Suppressor macrophage (primary cell): ENCODE measurements at regions not wholly inside any gene's neighbourhood (a gene's known extent, or its start where the extent isn't known, plus 50 kb on each side); places are given as distances from the start of the nearest gene placed in this dataset.
"Not testable (repeated sequence)": the region's sequence is repeated elsewhere in the genome, so short reads cannot be mapped to it uniquely, and the experiment has no call there.

Experiments used
- DNase-seq, 4 experiments: peaks; one replicate each; pipeline ENCODE4 v3.0.0-alpha.2; 2020 to 2022

DNA sequence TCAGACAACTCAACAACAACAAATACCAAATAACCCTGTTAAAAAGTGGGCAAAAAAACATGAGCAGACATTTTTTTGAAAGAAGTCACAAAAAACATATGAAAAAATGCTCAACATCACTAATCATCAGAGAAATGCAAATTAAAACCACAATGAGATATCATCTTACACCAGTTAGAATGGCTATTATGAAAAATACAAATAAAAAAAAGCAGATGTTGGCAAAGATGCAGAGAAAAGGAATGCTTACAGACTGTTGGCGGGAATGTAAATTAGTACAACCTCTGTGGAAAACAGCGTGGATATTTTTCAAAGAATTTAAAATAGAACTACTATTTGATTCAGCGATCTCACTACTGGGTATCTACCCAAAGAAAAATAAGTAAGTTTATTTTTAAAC, 114.0 kb downstream of the SLC38A4 start:
- DNase-seq, result no peak

- DNase-seq, result no peak
These were observed 115.6 kb downstream of the SLC38A4 start for GRCh38 chr12:46710125-46710743.

DNA sequence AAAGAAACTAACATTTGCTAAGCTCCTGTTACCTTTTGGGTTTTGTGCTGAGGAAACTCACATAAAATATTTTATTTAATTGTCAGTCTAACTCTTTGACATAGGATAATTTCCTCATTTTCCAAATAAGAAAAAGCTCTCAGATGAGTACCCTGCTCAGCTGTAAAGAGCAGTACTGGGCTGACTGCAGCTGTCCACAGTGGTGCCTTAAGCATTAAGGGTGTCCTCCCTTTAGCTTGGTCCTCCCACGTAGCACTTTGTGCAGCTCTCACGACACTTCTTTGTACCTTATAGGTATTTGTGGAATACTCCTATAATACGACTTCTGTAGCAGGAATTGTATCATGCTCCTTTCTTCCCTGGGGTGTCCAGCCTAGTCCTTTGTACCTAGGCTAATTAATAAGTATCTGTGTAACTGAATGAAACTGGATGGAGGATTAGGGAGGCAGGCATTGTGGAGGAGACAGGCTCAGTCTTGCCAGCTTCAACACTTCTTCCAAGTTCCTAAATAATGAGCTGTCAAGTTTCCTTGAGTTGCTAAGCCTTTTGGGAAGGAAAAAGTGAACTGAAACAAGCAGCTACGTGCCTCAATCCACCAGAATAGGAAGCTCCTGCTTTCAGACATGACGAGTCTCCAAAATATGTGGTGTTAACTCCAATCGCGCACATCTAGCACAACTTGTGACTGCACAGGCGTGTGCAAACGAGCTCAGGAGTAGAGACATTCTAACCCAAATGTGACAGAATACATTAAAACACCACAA, 123.0 kb downstream of the SLC38A4 start:
- DNase-seq, result peak; percentile 49 to 75 (median 59)

- no peak for DNase-seq
These were observed 124.4 kb downstream of the SLC38A4 start for GRCh38 chr12:46701356-46701755.

GRCh38 chr12:46699986-46700385, 125.8 kb downstream of the SLC38A4 start:
- DNase-seq, result no peak

DNA sequence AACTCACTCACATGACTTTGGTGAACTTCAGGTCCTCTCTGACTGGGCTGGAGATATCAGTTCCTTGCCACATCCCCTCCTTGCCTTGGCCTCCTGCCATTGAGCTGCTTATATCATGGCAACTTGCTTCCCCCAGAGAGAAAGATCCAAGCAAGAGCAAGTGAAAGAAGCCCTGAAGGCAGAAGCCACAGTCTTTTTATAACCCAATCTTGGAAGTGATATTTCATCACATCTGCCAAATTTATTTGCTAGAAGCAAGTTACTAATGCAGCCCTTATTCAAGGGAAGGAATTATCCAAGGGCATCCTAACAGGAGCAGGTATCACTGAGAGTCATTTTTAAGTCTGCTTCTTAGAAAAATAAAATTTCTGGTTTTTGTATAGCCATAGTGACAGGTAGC, 127.8 kb downstream of the SLC38A4 start:
- no peak for DNase-seq

- no peak for DNase-seq
These were observed 132.3 kb downstream of the SLC38A4 start for GRCh38 chr12:46693518-46693917.

GRCh38 chr12:46693034-46693433, 132.8 kb downstream of the SLC38A4 start:
- DNase-seq, result no peak

DNA sequence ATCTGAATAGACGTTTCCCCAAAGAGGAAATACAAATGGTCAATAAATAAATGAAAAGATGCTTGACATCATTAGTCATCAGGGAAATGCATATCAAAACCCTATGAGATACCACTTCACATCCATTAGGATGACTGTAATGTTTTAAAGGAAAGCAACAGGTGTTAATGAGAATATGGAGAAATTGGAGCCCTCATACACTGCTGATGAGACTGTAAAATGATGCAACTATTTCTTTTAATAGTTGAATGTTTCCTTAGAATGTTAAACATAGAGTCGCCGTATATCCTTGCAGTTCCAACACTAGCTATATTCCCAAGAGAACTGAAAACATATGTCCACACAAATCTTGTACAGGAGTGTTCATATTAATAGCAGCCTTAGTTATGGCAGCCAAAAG, 133.2 kb downstream of the SLC38A4 start:
- no peak for DNase-seq

DNA sequence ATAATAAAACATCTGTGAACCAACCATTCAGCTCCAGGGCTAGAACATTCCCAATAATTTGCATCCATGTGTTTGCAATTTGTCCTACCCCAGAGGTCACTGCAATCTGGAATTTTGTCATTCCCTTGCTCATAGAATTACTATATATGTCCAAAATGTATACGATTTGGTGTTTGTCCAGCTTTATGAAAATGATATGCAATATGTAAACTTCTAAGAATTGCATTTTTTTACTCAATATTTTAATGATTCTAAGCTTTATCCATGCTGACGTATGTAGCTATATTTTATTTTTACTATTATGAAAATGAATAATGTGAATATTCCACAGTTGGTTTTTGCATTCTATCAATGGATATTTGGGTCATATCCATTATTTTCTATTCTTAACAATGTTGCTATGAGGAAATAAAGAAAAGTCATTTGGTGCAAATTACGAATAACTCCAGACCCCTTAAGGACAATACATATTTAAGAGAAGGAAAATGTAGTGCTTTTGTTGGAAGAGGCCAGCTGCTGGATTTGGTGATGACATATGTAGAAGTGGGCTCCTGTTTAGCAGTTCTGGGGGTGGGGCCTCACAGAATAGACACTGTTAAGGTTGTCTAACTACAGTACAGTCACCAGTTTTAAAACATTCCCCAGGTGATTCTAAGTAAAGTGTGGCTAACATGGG, 139.4 kb downstream of the SLC38A4 start:
- no peak for DNase-seq

DNA sequence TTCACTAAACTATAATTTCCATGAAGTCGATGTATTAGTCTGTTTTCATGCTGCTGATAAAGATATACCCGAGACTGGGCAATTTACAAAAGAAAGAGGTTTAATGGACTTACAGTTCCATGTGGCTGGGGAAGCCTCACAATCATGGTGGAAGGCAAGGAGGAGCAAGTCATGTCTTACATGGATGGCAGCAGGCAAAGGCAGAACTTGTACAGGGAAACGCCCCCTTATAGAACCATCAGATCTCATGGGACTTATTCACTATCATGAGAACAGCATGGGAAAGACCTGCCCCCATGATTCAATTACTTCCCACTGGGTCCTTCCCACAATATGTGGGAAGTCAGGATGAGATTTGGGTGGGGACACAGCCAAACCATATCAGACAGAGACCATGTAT, 141.6 kb downstream of the SLC38A4 start:
- not testable (repeated sequence) for DNase-seq

DNA sequence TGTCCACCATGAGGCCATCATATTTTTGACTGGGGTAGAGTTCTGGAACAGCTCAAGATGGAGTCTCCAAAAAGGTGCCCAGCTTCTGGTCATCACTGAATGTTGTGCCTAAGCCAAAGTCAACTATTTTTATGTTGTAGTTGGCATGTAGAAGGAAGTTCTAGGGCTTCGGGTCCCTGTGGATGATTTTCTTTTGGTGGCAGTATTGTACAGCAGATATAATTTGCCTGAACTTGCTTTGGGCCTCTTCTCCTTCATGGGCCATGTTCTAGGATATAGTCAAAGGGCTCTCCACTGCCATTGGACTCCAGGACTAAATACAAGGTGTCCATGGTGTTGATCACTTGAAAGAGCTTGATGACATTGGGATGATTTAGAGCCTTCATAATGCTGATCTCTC, 143.6 kb downstream of the SLC38A4 start:
- DNase-seq, result no peak

- DNase-seq, result no peak
These were observed 145.3 kb downstream of the SLC38A4 start for GRCh38 chr12:46680506-46680905.

DNA sequence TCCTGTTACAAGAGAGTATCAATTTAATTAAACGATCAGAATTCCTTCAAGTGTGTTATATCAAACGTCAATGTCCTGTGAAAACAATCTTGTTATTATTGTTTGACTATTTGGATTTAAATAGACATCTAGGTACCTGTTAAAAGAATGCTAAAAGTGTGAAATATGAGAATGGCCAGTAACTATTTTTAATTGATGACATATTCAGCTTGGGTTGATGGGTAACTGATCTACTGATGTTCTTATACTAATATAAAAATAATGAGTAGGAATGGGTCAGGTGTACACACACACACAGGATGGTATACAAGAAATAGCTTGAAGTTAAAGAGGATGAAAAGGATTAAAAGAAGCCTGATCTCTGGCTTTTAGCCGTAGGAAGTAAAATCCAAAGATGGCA, 146.0 kb downstream of the SLC38A4 start:
- no peak for DNase-seq

DNA sequence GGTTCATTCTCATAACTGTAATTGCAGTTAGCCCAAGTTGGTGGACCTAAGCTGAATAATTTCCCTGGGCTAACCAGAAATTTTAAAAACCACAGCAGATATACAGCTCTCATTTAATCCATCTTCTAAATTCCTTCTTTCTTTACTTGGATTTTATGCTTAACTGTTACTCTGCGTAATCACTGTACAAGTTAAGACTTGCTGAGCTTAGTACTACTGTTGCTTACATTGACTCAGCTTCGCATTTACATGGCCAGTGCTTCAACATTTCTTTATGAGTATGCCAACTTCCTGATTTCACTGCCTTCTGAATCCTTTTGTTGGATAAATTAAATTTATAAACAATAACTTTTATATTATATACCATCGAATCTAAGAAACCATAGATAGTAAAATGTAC, 147.4 kb downstream of the SLC38A4 start:
- peak in 3 of 4 experiments; percentile 29 to 65 (median 52) for DNase-seq

DNA sequence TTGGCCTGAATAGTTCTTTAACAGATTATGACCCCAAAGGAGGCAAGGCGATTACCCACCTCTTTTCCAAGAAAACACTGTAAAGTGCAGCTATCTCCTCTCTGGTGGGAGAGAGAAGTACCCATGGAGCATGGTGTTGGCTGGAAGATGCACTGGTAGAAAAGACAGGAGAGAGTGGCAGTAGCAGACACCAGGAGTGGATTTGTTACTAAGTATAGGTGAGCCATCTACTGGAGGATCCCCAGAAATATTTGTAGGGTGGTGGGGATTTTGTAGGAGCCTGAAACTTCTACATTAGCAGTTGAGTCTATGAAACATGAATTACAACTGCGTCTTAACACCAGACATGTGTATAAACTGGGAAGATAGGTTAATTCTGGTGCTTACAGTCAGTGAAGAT, 148.0 kb downstream of the SLC38A4 start:
- DNase-seq, result peak in 1 of 4 experiments; percentile 7

GRCh38 chr12:46676797-46677520, 148.8 kb downstream of the SLC38A4 start:
- DNase-seq, result no peak

DNA sequence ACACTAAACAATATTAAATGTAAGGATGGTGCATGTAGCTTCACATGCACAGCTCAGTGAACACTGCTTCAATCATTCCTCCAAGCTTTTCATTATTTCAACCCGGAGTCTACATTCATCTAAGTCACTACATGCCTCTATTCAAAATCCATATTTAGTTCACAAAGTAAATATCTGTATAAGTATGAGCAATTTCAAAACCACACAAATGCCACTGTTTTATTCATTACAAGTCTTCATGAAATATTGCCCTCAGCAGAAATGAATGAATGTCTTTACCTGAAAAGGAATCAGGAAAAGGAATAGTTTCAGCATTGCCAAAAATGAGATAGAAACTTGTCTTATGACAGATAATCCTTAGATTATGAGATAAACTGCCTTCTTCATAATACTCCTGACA, 149.4 kb downstream of the SLC38A4 start:
- DNase-seq, result no peak

- DNase-seq, result peak; percentile 32 to 68 (median 49)
These were observed 150.1 kb downstream of the SLC38A4 start for GRCh38 chr12:46675736-46676135.

GRCh38 chr12:46674800-46675199, 151.0 kb downstream of the SLC38A4 start:
- DNase-seq, result no peak

DNA sequence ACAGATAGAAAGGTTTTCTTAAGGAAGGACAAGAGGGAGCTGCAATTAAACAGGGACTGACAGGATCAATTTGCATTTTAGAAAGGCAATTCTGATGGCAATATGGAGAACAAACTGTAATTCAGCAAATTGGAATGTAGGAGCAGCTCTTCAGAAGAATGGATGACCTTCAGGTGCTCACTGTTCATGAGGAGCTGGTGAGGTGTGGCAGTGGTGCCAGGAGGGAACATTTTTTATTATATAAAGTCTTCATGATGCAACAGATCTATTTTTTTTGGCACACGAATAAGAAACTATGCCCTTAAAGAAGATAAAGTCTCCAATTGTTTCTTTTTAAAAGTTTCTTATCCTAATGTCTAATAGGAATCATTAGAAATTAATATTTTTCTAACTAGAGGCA, 151.7 kb downstream of the SLC38A4 start:
- DNase-seq, result no peak

GRCh38 chr12:46671102-46671501, 154.7 kb downstream of the SLC38A4 start:
- DNase-seq, result no peak

DNA sequence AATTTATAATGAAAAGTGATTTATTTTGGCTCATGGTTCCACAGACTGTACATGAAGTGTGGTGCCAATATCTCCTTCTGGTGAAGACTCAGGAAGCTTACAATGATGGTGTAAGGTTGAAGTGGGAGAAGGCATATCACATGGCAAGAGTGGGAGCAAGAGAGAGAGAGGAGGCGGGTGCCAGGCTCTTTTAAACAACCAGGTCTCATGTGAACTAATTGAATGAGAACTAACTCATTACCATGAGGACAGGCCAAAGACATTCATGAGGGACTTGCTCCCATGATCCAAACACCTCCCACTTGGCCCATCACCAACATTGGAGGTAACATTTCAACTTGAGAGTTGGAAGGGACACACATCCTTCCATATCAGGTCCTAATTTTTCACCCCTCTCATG, 155.2 kb downstream of the SLC38A4 start:
- peak; percentile 16 to 64 (median 60) for DNase-seq
